NCI-H748 treated with DMSO at 0.1 percent for 48 hours (cell line): ENCODE measurements at regions not wholly inside any gene's neighbourhood (a gene's known extent, or its start where the extent isn't known, plus 50 kb on each side); places are given as distances from the start of the nearest gene placed in this dataset.
"Not testable (repeated sequence)": the region's sequence is repeated elsewhere in the genome, so short reads cannot be mapped to it uniquely, and the experiment has no call there.

Experiments used
- DNase-seq: peaks from one replicate; lab custom pipeline; 2025; lab: John Stamatoyannopoulos, UW

DNA sequence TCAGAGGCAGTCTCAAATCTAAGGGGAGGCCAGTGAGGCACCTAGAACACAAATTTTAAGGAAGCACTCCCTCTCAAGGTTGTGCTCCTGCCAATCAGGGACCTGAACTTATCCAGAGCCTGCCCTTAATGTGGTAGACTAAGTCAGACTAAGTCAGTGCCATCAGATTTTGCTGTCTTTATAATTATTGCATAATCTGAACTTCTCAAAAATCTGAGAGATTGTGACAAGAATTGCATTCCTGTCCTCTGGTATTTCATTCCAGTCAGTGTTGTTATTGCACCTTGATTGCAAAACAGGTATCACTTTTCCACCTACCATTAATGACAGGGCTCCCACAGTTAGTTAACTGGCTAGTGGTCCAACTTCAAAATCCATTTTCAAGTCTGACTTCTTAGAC lies 197.1 kb upstream of the HCN1 start:
- no peak for DNase-seq

DNA sequence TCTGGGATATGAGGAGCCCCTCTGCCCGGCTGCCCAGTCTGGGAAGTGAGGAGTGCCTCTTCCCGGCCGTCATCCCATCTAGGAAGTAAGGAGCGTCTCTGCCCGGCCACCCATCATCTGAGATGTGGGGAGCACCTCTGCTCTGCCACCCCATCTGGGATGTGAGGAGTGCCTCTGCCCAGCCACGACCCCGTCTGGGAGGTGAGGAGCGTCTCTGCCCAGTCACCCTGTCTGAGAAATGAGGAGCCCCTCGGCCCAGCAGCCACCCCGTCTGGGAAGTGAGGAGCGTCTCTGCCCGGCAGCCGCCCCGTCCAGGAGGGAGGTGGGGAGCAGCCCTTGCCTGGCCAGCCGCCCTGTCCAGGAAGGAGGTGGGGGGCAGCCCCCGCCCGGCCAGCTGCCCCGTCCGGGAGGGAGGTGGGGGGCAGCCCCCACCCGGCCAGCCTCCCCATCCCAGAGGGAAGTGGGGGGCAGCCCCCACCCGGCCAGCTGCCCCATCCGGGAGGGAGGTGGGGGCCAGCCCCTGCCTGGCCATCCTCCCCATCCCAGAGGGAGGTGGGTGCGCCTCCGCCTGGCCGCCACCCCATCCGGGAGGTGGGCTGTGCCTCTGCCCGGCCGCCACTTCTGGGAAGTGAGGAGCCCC lies 194.4 kb upstream of the HCN1 start:
- not testable (repeated sequence) for DNase-seq

DNA sequence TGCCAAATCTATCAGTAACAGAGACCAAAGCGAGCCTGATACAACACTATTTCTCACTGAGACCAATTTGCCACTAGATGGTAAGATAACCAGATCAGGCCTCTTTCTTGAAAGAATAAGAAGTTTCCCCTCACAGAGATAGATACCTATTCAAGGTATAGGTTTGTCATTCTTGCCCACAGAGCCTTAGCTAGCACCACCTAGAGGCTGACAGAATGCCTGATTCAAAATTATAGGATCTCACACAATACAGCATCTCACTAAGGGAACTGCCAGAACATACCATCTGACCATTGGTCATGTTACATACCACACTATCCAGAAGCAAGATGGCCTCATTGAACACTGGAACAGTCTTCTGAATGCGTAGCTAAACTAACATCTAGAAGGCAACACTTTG lies 166.6 kb upstream of the HCN1 start:
- no peak for DNase-seq

DNA sequence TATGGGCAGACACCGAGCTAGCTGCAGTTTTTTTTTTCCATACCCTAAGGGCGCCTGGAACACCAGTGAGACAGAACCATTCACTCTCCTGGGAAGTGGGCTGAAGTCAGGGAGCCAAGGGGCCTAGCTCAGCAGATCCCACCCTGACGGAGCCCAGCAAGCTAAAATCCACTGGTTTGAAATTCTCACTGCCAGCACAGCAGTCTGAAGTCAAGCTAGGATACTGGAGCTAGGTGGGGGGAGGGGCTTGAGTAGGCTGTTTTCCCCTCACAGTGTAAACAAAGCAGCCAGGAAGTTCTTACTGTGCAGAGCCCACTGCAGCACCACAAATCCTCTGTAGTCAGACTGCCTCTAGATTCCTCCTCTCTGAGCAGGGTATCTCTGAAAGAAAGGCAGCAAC lies 151.7 kb upstream of the HCN1 start:
- peak; percentile 60 for DNase-seq

DNA sequence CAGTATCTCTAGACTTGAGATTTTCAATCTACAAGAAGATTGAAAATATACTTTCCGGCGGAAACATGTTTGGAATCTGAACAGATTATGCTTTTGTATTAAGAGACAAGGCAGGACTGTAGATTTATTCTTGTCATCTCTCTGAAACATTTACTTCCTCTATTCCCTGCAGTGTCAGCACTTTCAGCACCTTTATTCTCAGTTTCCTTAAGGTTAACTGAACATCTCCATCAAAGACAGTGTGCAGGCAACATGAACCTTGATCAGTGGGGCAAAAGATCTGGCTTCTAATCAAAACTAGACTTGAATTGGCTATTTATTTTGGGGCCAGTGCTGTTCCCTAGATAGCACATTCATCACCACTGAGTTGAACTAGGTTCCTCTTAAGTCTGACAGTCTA lies 129.9 kb upstream of the HCN1 start:
- no peak for DNase-seq

DNA sequence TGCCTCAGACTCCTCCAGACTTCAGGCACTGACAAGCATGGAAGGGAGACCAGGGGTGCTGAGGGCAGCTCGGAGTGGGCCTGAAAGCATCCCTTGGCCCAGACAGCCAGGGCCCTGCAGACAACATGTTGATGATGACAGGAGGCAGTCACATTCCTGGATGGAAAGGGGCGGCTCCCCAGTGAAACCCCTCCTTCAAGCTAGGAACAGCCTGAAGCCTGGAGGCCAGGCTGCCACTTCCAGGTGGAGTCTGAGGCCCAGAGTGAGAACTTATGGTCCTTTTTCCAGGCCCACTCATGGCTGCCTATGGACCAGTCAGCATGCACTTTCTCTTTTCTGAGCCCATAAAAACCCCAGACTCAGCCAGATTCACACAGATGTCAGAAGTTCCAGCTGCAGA lies 104.2 kb upstream of the HCN1 start:
- no peak for DNase-seq

DNA sequence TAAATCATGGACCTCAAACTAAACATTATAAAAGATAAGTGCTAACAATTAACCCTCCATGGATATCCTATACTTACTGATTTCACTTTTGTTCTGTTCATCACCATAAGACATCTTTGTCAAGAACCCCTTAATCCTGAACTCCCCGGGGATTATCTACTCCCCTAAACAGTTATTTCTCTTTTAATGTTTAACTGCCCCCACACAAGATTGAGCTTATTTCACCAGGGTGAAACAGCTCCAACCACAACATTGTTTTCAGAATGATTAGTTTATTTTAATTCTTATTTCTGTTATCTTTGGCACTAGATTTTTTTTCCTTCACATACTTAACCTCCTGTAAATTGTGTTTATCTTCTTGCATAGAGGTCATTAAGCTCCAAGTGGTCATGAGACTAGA lies 103.2 kb upstream of the HCN1 start:
- DNase-seq, result no peak

DNA sequence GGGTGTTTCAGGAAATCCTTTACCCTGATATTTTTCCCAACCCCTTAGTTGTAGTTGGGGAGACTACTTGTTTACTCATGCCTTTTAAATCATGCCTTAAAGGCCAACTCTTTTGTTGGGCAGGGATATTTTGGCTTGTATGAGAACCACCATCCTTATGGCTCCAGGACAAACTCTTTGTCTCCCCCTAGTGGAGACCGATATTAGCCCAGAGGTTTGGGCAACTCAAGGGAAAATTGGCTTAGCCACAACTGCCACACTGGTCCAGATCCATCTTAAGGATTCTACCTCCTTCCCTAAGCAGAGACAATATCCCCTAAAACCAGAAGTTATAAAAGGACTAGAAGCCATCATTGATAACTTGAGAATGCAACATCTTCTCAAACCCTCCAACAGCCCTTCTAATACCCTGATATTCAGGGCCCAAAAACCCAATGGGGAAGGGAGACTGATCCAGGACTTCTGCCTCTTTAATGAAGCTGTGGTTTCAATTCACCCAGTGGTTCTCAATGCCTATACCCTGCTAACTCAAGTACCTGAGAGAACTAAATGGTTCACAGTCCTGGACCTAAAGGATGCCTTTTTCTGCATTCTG lies 100.9 kb upstream of the HCN1 start:
- DNase-seq, result no peak

DNA sequence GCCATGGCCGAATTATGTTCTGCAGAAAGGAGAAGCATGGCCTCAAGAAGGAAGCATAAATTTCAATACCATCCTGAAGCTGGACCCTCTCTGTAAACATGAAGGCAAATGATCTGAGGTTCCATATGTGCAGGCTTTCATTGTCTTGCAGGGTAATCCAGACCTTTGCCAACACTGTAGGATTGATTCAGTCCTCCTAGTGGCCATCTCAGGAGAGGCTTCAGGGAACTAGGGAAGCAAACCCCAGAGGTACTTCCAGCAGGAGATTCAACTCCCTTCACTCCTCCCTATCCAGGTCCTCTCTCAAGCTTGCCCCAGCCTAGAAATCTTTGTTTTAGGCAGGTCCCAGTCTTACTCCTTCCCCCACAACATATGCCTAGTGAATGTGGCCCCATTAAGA lies 99.3 kb upstream of the HCN1 start:
- DNase-seq, result no peak

DNA sequence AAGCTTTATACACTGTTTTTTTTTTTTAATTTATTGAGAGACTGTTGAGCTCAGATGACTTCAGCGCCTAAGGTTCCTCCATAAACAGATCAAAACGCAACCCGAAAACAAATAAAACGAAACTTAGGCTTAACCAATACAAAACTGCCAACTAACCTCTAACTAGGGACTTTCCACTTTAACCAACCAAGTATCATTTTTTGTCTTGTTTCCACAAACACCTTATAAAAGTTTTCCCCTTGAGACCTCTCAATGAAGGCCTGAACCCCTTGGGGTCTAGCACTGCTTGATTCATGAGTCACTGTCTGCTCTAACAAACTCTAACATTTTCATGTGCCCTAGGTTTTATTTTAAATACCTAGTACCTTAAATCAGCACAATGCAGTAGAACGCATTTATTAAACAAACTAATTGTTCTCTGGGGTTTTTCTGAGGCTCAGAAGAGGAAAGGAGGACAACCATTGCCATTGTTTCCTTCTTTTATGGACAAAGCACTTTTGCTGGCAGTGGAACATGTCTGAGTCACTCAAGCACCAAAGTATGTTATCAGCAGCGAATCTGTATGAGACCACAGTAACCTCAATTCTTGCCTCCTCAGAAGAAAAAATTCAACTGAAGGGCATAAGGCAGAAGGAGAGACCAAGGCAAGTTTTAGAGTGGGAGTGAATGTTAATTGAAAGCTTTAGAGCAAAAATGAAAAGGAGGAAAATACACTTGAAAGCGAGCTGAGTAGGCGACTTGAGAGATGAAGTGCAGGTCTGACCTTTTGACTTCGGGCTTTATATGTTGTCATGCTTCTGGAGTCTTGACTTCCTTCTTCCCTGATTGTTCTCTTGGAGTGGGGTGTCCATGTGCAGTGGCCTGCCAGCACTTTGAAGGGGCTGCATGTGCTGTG lies 97.7 kb upstream of the HCN1 start:
- no peak for DNase-seq

DNA sequence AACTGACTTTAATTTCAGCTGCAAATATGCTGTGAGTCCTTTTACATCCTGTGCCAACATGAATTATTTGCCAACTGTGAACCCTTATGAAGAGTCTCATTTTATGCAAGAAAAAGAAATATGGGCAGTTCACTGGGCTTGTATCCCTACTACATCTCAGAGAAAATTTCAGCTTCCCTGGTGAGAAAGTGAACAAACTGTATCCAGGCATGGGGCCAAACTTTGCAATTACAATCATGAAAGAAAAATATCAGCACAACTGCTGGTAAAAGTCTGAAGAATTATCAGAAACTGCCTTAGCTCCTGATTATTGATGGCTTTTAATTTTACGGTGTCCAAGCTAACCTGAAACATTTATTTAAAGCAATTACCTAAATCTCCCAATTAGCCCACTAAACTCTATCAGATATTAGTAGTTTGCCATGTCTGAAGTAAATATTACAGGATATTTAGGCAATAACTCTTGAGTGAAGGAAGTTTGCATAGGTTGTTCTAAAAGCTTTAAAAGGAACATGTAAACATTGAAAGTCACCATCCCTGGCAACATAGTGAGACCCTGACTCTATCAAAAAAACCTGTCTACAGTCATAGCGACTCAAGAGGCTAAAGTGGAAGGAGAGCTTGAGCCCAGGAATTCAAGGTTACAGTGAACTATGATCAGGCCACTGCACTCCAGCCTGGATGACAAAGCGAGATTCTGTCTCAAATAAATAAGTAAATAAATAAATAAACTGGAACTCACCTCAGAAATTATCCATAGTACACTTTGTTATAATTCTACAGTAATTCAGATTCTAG lies 83.9 kb upstream of the HCN1 start:
- no peak for DNase-seq

DNA sequence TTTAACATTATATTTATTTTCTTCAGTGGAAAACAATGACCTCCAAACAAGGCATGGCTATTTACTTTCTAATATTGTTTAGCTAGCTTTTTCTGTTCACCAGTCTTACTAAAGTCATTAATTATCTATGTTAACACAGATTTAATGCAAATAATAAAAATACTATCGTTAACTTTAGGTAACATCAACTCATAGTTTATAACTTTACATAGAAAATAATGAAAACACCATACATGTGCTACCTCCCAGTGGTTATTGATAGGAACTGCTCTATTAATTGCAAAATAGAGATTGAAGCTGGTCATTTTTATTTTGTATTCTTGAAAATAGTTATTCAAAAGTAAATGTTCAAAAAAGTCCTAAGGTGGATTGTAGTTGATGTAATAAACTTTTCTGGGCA lies 78.3 kb upstream of the HCN1 start:
- no peak for DNase-seq

DNA sequence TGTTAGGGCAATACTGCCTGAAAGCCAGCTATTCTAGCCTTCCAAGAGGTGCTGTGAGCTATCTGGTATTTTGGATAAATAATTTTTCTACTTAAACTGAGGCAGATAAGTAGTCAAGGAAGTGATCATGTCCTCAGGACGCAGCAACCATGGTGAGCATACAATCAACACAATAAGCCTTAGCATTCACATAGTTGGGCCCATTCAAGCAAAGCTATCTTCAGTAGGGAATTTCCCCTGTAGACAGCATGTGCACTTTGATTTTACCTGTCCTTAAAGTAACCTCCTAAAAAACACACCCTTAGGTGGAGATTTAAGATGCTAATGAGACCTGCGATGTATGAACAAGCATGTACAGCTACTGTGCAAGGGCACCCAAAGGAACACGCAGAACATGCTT lies 76.2 kb upstream of the HCN1 start:
- no peak for DNase-seq

DNA sequence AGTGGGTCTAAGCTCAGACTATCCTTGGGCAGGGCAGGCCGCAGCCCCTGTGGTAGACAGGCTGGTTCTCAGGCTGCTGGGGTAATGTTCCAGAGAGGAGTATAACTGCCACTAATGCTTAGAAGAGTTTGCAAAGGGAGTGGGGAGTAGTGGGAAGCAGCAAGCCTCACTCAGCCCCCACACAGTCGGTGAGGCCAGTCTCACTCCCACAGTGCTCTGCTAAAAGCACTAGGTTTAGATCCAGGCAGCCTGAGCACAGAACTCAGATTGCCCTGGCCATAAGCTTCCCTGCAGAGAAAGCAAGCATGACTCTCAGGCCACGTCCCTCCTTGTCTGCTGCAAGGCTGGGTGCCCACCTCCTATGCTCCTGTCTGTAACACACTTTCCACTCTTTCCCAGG lies 69.4 kb upstream of the HCN1 start:
- no peak for DNase-seq

DNA sequence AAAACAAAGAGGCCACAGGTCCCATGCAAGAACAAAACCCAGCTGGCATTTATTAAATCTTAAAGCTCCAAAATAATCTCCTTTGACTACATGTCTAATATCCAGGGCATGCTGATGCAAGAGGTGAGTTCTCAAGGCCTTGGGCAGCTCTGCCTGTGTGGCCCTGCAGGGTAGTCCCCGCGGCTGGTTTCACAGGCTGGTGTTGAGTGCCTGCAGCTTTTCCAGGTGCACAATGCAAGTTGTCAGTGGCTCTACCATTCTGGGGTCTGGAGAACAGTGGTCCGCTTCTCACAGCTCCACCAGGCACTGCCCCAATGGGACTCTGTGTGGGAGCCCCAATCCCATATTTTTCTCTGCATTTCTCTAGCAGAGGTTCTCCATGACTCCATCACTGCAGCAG lies 54.4 kb upstream of the HCN1 start:
- DNase-seq, result no peak

DNA sequence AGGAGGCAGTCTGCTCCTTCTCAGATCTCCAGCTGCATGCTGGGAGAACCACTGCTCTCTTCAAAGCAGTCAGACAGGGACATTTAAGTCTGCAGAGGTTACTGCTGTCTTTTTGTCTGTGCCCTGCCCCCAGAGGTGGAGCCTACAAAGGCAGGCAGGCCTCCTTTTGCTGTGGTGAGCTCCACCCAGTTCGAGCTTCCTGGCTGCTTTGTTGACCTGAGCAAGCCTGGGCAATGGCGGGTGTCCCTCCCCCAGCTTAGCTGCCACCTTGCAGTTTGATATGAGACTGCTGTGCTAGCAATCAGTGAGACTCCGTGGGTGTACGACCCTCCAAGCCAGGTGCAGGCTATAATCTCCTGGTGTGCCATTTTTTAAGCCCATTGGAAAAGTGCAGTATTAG lies 52.3 kb upstream of the HCN1 start:
- not testable (repeated sequence) for DNase-seq
